CD4-positive, alpha-beta T cell treated with Interleukin-4 for 1 hour (primary cell): ENCODE measurements at regions not wholly inside any gene's neighbourhood (a gene's known extent, or its start where the extent isn't known, plus 50 kb on each side); places are given as distances from the start of the nearest gene placed in this dataset.

Source experiments
- DNase-seq, 2 donors: peaks; one replicate each; pipeline ENCODE4 v3.0.0-alpha.2; 2020 to 2022

GRCh38 chr5:155418960-155419579 lies 405.5 kb downstream of the KIF4B start:
- no peak for DNase-seq

GRCh38 chr5:155430192-155430591 lies 416.6 kb downstream of the KIF4B start:
- DNase-seq: no peak

GRCh38 chr5:155434267-155434666 lies 420.7 kb downstream of the KIF4B start:
- no peak for DNase-seq

- no peak for DNase-seq
Observed at GRCh38 chr5:155434681-155435080, 421.1 kb downstream of the KIF4B start.

GRCh38 chr5:155441849-155442248 lies 428.3 kb downstream of the KIF4B start:
- no peak for DNase-seq

GRCh38 chr5:155451106-155451505 lies 437.6 kb downstream of the KIF4B start:
- no peak for DNase-seq

- no peak for DNase-seq
Observed at GRCh38 chr5:155455791-155456514, 442.4 kb downstream of the KIF4B start.

- DNase-seq: no peak
Observed at GRCh38 chr5:155459889-155460500, 446.4 kb downstream of the KIF4B start.

- no peak for DNase-seq
Observed at GRCh38 chr5:155460501-155460931, 447.0 kb downstream of the KIF4B start.

GRCh38 chr5:155461304-155461703 lies 447.7 kb downstream of the KIF4B start:
- no peak for DNase-seq

GRCh38 chr5:155466851-155467250 lies 453.3 kb downstream of the KIF4B start:
- DNase-seq: no peak

GRCh38 chr5:155471027-155471426 lies 457.5 kb downstream of the KIF4B start:
- no peak for DNase-seq

GRCh38 chr5:155472780-155473179 lies 459.2 kb downstream of the KIF4B start:
- no peak for DNase-seq

GRCh38 chr5:155475318-155475717 lies 461.8 kb downstream of the KIF4B start:
- DNase-seq: no peak

GRCh38 chr5:155480731-155481131 lies 467.2 kb downstream of the KIF4B start:
- DNase-seq: no peak

GRCh38 chr5:155481182-155481581 lies 467.6 kb downstream of the KIF4B start:
- DNase-seq: no peak

- DNase-seq: no peak
Observed at GRCh38 chr5:155482428-155482827, 468.9 kb downstream of the KIF4B start.

- DNase-seq: no peak
Observed at GRCh38 chr5:155485386-155485785, 471.8 kb downstream of the KIF4B start.

GRCh38 chr5:155489949-155490348 lies 476.4 kb downstream of the KIF4B start:
- DNase-seq: no peak

GRCh38 chr5:155492191-155492590 lies 478.6 kb downstream of the KIF4B start:
- no peak for DNase-seq

- DNase-seq: no peak
Observed at GRCh38 chr5:155504606-155505005, 491.1 kb downstream of the KIF4B start.

GRCh38 chr5:155507363-155507762 lies 493.8 kb downstream of the KIF4B start:
- no peak for DNase-seq

- no peak for DNase-seq
Observed at GRCh38 chr5:155508673-155509072, 495.1 kb downstream of the KIF4B start.

GRCh38 chr5:155512329-155512728 lies 498.8 kb downstream of the KIF4B start:
- no peak for DNase-seq
